Middle frontal gyrus (tissue), 1 donor: ENCODE measurements at regions not wholly inside any gene's neighbourhood (a gene's known extent, or its start where the extent isn't known, plus 50 kb on each side); places are given as distances from the start of the nearest gene placed in this dataset.

Source experiments
- DNase-seq: peaks from one replicate; pipeline ENCODE4 v3.0.0-alpha.2; 2015; ENCODE audit warnings: low spot score; ENCODE audit errors: extremely low spot score

GRCh38 chr18:10304853-10305252 lies 149.6 kb upstream of the APCDD1 start:
- no peak for DNase-seq

DNA sequence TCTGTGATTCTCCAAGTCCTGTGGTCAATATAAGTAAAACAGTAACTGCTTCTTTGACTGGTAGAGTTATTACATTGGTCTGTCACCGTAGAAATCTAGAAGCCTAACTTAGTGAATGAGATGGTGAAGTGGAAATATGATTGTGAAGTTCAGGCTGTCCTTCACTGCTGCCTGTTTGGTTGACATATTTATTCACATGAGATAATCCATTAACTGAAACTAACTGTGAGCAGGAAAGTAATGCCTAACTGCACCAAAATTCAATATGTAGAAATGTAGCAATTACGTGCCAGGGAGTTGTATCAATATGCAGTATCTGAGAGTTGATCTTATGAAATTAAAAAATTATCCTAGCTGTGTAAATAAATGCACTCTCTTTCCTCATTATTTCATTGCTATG lies 147.7 kb upstream of the APCDD1 start:
- no peak for DNase-seq

DNA sequence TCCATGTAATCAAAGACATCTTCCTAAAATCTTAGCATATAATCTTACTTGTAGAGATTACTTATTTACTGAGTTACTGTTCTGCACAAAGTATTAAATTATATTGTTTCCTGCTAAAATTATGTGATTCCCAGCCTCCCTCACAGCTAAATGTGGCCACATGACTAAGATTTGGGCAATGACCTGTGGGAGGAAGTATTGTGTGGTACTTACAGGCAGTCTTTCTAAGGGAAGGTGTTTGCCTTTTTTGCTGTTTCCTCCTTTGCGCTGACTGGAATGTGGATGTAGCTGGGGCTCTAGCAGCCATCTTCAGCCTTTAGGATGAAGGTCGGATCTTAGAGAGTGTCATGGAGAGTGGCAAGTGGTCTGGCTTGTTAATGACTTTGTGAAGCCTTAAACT lies 146.3 kb upstream of the APCDD1 start:
- DNase-seq = no peak

DNA sequence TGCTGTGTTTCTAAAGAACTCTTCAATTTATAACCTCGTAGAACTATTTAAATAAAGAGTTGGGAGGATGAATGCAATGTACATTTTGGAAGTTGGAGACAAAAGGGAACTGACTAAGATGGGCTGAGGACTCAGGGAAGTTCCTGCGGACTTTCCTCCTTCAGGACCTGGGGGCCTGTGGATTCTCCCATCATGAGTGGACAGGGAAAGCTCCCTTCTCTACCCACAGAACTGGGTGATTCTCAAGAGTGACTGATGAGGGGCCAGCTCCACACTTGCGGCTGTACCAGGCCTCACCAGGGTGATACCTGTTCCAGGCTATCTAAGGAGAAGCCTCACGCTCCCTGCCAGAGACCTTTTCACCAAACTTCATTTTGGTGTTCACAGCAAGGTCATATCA lies 143.8 kb upstream of the APCDD1 start:
- DNase-seq = no peak

DNA sequence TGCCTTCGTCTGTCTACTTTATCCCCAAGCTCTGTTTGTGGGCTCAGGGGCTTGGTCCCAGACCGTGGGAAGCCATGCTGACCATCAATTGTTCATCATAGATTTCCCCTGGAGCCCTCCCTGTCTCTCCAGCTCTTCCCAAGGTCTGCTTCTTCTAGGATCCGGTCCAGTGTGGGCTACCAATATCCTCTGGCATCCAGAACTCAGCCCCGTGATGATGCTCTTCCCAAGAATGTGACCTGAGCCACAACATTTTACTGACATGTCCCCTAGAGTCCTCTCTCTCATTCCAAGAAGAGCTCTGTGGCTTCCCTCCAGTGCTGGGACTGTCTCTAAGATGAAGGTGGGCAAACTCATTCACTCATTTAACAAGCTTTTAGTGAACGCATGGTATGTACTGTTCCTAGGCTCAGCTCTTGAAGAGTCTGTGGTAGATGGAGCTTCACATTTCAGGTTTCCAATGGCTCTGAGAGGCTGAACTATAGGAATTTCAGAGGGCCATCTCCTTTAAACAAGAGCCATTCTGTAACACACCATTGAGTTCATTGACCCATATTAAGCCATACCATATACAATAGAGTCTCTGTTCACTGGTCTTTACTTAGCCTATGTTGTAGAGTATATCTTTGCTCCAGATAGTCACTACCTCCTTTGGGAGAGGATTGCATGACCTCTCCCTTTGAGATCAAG lies 142.0 kb upstream of the APCDD1 start:
- DNase-seq = no peak

GRCh38 chr18:10313016-10313342 lies 141.5 kb upstream of the APCDD1 start:
- DNase-seq = no peak

GRCh38 chr18:10314066-10314465 lies 140.4 kb upstream of the APCDD1 start:
- DNase-seq = no peak

DNA sequence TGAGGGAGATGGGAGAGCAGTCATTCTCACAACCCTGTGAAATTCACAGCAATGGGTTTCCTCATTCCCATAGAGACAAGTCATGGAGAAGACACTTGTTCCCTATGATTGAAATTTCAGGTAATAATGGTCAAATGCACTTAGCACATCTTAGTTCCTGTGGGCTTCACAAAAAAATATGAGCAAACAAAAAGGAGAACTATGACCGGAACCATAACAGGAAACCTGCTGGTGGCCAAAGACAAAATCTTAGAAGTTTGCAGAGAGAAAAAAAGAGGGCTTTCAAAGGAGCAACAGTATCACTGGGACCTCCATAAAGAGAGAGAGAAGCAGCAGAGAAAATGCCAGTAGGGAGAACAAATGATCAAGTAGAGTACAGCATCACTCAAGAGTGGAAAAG lies 138.9 kb upstream of the APCDD1 start:
- DNase-seq = no peak

DNA sequence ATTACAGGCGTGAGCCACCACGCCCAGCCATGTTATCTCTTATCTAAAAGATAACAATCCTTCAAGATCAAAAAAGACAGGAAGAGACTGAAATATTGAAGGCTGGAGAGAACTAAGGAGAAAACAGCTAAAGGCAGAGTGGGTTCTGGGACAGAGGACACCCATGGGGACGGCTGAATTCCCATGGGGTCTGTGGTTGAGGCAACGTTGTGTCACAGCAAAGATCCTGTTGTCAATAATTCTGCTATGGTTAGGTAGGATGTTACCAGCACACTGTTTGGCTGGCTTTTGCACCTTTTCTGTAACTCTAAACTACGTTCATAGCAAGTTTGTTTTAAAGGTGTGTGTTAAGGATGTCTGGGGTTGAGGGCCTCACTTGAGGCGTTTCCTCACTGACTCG lies 137.7 kb upstream of the APCDD1 start:
- no peak for DNase-seq

- DNase-seq = no peak
Observed at GRCh38 chr18:10317864-10318690, 136.4 kb upstream of the APCDD1 start.

DNA sequence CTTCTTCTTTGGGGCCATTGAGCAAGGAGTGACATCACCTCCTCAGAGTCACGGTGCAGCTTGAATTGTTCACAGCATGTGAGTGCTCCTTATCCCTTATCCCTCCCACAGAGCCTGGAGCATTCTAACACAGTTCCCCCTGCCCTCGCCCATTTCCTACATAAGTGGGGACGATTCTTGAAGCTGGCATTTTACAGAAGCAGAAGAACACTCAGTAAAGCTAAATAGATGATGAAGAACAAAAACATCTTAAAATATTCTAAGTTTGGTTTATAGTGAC lies 135.8 kb upstream of the APCDD1 start:
- DNase-seq = no peak

DNA sequence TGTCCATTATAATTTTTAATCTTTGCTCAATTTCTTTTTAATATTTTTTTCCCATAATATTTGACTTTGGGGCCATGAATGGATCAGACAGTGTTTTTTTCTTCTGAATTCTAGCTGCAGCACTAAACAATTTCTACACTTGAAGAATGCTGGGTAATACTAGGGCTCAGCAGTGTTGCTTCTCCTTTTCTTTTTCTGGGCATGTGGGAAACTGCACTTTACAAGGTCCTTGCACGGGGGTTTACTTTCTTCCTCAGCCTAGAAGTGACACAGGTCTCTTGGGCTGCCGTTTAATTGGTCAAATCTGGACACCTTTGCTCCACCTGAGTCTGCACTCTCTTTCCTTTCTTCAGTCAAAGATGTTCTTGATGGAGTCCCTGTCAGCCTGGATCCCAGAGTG lies 135.4 kb upstream of the APCDD1 start:
- no peak for DNase-seq

DNA sequence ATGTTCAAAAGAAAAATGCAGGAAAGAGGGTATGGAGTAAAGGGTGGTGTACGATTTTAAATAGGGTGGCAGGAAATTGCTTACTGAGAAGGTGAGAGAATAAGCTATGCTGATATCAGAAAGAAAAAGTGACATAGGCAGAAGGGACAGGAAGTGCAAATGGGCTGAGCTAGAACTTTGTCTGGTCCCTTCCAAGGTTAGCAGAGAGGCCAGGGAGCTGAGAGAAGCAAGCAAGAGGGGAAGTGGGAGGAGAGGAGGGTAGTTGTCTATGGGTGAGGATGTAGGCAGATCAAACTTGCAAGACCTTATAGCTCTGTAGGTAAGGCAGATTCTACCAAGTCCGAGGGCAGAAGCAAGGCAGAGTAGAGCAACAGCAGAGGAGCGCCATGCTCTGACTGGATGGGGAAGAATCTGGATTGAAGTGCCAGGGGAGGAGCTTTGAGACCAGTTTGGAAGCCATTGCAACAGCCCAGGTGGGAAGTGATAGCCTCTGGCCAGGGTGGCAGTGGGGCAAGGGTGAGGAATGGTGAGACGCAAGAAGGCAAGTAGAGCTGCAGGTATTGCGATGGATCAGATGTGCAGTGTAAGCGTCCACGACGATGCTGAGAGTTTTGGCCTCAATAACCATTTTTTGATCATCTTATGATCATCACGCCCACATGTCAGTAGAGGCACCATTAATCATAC lies 134.4 kb upstream of the APCDD1 start:
- no peak for DNase-seq

GRCh38 chr18:10320791-10321190 lies 133.6 kb upstream of the APCDD1 start:
- DNase-seq = no peak

DNA sequence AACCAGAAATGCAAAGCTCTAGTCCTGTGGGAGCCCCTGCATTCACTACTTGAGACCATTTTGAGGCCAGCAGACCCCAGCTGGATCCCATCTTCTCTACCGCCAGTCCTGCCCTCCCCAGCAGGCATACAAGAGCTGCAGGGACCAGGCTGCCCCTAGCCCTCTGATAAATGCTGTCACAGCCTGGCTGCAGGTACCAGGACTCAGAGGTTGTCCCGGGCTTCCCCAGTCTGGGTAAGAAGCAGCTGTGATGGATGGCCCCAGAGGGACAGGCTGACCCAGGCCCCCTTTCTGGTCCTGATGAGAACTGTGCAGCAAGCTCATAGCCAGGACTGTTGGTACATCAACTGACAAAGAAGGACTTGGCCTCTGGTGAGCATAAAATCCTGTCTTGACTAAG lies 132.9 kb upstream of the APCDD1 start:
- DNase-seq = no peak

GRCh38 chr18:10322004-10322403 lies 132.4 kb upstream of the APCDD1 start:
- DNase-seq = no peak

GRCh38 chr18:10322435-10322834 lies 132.0 kb upstream of the APCDD1 start:
- DNase-seq = no peak

DNA sequence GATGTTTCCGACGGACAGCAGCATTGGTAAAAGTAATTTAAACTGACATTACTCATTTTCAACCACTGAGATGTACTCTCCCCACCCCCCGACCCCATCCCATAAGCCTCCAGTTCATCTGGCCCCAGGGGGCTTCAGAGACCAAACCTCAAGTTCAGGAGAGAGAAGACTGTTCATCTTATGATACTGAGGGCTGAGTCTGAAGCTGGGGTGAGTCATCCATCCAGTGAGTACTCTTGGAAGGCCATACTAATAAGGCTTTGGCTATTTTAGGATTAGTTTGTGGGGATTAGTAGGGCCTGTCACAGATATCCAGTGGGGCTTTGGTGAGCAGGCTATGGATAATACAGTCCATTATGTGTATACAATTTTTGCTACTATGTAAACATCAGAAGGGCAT lies 125.3 kb upstream of the APCDD1 start:
- no peak for DNase-seq

DNA sequence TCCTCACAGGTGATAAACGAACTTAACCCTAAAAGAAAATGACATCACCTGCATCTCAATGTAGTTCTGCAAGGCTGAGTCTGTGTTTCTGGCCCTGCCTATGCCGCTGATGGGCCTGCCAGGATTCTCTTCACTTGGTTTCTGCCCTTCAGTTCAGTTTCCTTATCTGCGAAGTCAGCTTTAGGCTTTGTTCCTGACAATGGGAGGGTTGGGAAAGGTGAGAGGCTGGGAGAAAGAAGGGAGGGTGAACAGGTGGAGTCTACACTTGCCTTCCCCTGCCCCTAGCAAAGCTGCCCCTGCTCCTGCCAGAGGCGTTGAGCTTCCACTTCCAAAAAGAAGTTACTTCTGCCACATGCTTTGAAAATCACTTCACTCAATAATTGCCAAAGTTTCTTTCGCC lies 124.0 kb upstream of the APCDD1 start:
- no peak for DNase-seq

DNA sequence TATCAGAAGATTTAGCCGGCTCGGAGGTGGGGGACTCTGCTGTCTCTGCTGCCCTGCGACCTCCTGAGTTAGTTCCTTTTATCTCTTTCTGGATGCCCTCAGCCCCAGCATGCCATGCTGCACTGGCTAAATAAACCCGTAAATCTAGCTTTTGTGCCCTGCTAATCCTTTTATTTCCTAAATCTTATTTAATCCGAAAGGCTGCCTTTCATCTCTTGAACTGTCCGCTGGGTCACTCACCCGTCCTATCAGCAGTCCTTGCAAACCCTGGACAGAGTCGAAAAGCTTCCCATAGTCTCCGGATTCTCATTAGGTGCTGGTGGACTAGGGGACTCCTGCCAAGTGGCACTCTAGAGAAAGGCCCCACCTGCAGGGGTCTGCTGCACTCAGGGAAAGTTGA lies 122.0 kb upstream of the APCDD1 start:
- no peak for DNase-seq

- DNase-seq = no peak
Observed at GRCh38 chr18:10336749-10337350, 117.6 kb upstream of the APCDD1 start.

DNA sequence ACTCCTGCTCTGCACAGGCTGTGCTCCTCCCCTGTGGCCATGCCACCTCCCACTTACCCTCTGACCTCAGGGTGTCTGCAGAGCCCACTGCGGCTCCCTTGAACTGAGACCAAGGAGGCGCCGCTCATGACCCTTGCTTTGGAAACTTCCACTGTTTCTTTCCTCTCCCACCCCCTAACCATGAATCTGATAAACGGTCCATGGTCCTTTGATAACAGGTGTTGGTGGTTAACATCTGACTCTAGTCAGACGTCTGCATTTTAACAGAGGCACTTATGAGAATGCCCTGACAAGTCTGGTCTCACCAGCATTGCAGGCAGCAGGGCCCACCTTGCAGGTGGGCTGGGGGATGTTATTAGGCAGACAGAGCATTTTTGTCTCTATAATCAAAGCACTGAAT lies 113.6 kb upstream of the APCDD1 start:
- no peak for DNase-seq
